ENCODE measurements at regions not wholly inside any gene's neighbourhood (a gene's known extent, or its start where the extent isn't known, plus 50 kb on each side); places are given as distances from the start of the nearest gene placed in this dataset.
A peak's percentile ranks its signal among the peaks of the same experiment; 100 is the strongest.
"Not testable (repeated sequence)": the region's sequence is repeated elsewhere in the genome, so short reads cannot be mapped to it uniquely, and the experiment has no call there.

DNA sequence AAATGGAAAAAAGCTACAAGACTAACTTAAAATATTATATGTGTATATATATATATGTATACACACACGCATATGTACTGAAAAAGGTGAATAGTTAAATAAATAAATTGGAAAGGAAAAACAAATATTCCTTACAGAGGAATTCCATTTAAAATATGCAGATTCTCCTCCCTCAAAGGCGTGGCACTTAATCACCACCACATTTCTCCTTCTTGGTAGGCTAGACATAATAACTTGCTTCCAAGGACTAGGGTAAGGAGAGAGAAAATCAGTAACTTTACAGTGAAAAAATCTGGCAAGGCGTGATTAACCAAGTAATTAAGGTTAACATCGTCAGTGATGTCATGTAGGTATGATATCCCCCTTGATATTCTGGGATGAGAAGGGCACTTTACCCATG lies 84.0 kb upstream of the USP25 start:
- DNase-seq (no peak), ATAC-seq (no peak)
- intact Hi-C loops (cut with DNase I) = no loop called here

DNA sequence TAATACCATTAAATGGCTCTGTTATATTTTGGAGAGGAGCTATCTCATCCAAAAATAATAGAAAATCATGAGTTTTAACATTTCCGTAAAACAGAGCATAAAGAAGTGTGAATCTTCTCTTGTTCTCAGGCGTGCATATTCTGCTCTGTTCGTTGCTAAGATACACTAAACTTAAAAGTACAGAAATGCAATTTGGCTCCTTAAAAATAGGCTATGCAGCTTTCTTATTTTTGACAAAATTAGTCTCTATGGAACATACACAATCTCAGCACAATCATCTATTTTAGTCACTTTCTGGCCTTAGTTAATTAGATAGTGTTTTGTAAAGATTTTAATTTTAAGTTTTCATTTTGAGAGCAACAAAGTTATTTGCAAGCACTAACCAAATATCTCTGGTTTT lies 79.0 kb upstream of the USP25 start:
- intact Hi-C loops (cut with DNase I) = no loop called here
- no peak for ATAC-seq
- no peak for DNase-seq

DNA sequence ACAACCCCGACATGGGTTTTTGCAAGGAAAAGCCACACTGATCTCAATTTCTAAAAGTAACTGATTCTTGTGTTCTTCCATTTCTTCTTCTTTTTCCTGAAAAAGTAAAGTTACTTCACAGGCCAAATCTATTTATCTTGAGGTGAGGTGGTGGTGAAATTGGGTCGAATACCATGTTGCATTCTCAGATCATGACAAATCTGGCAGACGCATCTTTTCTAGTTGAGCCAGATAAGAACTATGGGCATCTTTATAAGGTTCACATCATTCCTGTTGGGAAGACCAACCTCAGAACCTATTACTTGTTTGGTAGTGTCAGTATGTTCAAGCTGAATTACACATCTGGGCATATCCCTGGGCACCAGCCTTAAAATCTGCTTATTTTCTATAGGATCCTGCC lies 78.6 kb upstream of the USP25 start:
- no peak for DNase-seq
- ATAC-seq = peak in 1 of 2 donors; percentile 59
- intact Hi-C loops (cut with DNase I) = no loop called here

- ATAC-seq = no peak
- no peak for DNase-seq
- intact Hi-C loops (cut with DNase I) = no loop called here
These were observed 76.1 kb upstream of the USP25 start for GRCh38 chr21:15653710-15654109.

GRCh38 chr21:15654171-15654570 lies 75.6 kb upstream of the USP25 start:
- ATAC-seq (no peak), DNase-seq (no peak)
- intact Hi-C loops (cut with DNase I) = no loop called here

DNA sequence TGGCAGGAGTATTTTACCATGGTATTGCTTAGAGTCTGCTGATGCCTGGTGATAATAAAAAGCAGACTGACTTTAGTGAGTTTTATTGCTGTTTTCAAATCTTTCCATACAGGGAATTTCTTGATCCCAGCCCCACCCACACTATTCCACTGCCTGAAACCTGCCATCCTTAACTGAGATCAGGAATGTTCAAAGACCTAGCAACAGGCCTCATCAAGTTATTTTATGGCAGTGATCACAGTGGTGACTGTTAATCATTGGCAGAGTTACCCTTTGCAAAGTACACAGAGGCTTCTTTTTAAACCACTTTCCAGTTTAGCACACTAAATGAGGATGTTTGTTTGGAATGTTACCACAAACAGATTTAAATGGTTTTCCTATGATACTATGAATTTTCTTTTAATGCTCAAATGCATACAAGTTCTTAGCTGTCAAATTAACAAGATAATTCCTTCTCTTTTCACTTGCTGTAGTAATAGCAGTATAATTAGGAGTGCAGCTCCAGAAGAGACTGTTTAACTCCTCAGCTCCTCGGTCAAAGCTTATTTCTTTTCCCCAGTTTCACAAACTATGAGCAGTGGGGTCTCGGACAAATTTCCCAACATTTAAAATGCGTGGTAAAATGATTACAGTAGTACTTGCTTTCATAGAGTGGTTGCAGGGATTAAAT lies 69.9 kb upstream of the USP25 start:
- no peak for DNase-seq
- ATAC-seq = no peak
- intact Hi-C loops (cut with DNase I) = no loop called here

DNA sequence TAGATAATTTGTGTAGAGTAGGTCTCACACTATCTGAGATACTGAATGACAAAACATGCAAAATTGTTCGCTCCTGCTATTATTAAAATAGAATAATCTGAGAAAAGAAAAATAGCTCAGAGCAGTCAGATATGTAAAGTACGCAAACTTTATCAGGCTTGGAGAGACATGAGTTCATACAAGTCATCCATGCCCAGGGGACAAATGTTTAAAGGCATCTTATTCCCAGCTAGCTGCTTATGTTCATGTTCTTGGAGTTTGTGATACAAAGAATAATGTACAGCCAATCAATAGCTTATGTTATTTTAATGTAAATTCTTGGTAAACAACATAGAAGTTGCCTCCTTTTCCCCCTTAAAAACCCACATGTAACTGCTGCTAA lies 69.4 kb upstream of the USP25 start:
- intact Hi-C loops (cut with DNase I) = no loop called here
- ATAC-seq (no peak), DNase-seq (no peak)

- intact Hi-C loops (cut with DNase I) = no loop called here
- DNase-seq (no peak), ATAC-seq (peak in 1 of 2 donors; percentile 45)
These were observed 62.8 kb upstream of the USP25 start for GRCh38 chr21:15667010-15667409.

GRCh38 chr21:15667819-15668218 lies 62.0 kb upstream of the USP25 start:
- DNase-seq = no peak
- intact Hi-C loops (cut with DNase I) = no loop called here
- ATAC-seq = peak in 1 of 2 donors; percentile 29

GRCh38 chr21:15669247-15669646 lies 60.5 kb upstream of the USP25 start:
- intact Hi-C loops (cut with DNase I) = no loop called here

GRCh38 chr21:15671188-15671587 lies 58.6 kb upstream of the USP25 start:
- no peak for DNase-seq
- no peak for ATAC-seq
- intact Hi-C loops (cut with DNase I) = no loop called here

More at GRCh38 chr21:15669247-15669646, 60.5 kb upstream of the USP25 start:
- DNase-seq = no peak
- ATAC-seq = peak in 1 of 2 donors; percentile 79

DNA sequence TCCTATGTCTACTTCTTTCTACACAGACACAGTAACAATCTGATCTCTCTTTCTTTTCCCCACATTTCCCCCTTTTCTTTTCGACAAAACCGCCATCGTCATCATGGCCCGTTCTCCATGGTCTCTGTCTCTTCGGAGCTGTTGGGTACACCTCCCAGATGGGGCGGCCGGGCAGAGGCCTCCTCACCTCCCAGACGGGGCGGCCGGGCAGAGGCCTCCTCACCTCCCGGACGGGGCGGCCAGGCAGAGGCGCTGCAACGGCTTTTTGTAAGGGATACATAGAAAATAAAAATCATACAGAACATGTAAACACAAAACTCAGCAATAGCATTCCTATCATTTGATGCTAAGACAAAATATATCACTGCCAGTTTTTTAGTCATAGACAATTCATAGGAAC lies 57.2 kb upstream of the USP25 start:
- ATAC-seq; intact Hi-C loops (cut with DNase I); DNase-seq: not testable (repeated sequence)

DNA sequence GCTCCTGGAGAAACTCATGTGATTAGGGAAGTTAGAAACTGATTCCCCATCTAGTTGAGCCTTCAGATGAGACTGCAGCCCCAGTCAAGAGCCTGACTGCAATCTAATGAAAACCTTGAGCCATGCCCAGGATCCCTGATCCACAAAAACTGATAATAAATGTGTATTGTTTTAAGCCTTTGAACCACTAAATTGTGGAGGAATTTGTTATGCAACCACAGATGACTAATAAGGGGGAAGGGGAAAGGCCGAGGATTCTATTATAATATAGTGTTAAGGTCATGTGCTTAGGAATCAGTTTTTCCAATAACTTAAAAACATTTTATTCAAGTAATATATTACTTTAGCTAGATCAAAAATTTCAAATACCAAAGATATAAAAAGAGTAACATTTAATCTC lies 52.8 kb upstream of the USP25 start:
- ATAC-seq (no peak), DNase-seq (no peak)
- intact Hi-C loops (cut with DNase I) = no loop called here

DNA sequence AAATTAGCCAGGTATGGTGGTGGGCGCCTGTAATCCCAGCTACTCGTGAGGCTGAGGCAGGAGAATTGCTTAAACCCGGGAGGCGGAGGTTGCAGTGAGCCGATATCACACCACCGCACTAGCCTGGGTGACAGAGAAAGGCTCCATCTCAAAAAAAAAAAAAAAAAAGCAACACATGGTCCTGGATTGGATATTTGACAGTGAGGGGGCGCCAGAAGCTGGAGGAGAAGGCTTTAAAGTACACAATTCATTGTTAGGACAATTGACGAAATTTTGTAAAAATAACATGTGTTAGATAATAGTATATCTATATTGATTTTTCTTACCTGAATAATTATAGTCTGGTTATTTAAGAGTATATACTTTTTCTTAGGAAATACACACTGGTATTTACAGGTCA lies 50.2 kb upstream of the USP25 start:
- intact Hi-C loops (cut with DNase I) = no loop called here
- DNase-seq = no peak
- no peak for ATAC-seq
